Stimulated activated CD8-positive, alpha-beta memory T cell treated with anti-CD3 and anti-CD28 coated beads, Interleukin-12 subunit alpha, Interleukin-12 subunit beta, amount 100 ng/mL, for 24 hours (primary cell): ENCODE measurements at regions not wholly inside any gene's neighbourhood (a gene's known extent, or its start where the extent isn't known, plus 50 kb on each side); places are given as distances from the start of the nearest gene placed in this dataset.
"Not testable (repeated sequence)": the region's sequence is repeated elsewhere in the genome, so short reads cannot be mapped to it uniquely, and the experiment has no call there.

ENCODE experiments used
- DNase-seq: peaks from one replicate; pipeline ENCODE4 v3.0.0-alpha.2; 2020; ENCODE audit errors: extremely low read depth

GRCh38 chr16:65549689-65550088 lies 427.8 kb upstream of the CDH11 start:
- DNase-seq = not testable (repeated sequence)

GRCh38 chr16:65548470-65548869 lies 426.6 kb upstream of the CDH11 start:
- no peak for DNase-seq

GRCh38 chr16:65547772-65548446 lies 426.0 kb upstream of the CDH11 start:
- DNase-seq = no peak

- no peak for DNase-seq
Observed at GRCh38 chr16:65546353-65546791, 424.5 kb upstream of the CDH11 start.

- DNase-seq = no peak
Observed at GRCh38 chr16:65545413-65545956, 423.6 kb upstream of the CDH11 start.

- no peak for DNase-seq
Observed at GRCh38 chr16:65543781-65544740, 422.2 kb upstream of the CDH11 start.

- no peak for DNase-seq
Observed at GRCh38 chr16:65541646-65542045, 419.8 kb upstream of the CDH11 start.

- DNase-seq = no peak
Observed at GRCh38 chr16:65540901-65541300, 419.0 kb upstream of the CDH11 start.

GRCh38 chr16:65538976-65539375 lies 417.1 kb upstream of the CDH11 start:
- no peak for DNase-seq

GRCh38 chr16:65537336-65537735 lies 415.5 kb upstream of the CDH11 start:
- no peak for DNase-seq

GRCh38 chr16:65534121-65534528 lies 412.3 kb upstream of the CDH11 start:
- DNase-seq = no peak

- no peak for DNase-seq
Observed at GRCh38 chr16:65532846-65533245, 411.0 kb upstream of the CDH11 start.

- DNase-seq = no peak
Observed at GRCh38 chr16:65532258-65532657, 410.4 kb upstream of the CDH11 start.

GRCh38 chr16:65531475-65531874 lies 409.6 kb upstream of the CDH11 start:
- DNase-seq = no peak

GRCh38 chr16:65525707-65526106 lies 403.8 kb upstream of the CDH11 start:
- no peak for DNase-seq

GRCh38 chr16:65524997-65525396 lies 403.1 kb upstream of the CDH11 start:
- DNase-seq = no peak

- DNase-seq = no peak
Observed at GRCh38 chr16:65524231-65524630, 402.4 kb upstream of the CDH11 start.

GRCh38 chr16:65523283-65523944 lies 401.6 kb upstream of the CDH11 start:
- DNase-seq = no peak

GRCh38 chr16:65522412-65522811 lies 400.5 kb upstream of the CDH11 start:
- no peak for DNase-seq

GRCh38 chr16:65521633-65522328 lies 399.9 kb upstream of the CDH11 start:
- no peak for DNase-seq

GRCh38 chr16:65519402-65519801 lies 397.5 kb upstream of the CDH11 start:
- no peak for DNase-seq
